HepG2 (cell line): ENCODE measurements at regions not wholly inside any gene's neighbourhood (a gene's known extent, or its start where the extent isn't known, plus 50 kb on each side); places are given as distances from the start of the nearest gene placed in this dataset.

Experiments used
- ATAC-seq: fragments of 200-7000 bp; cut with Tn5 transposase; 3 replicates; pipeline ENCODE4 v1.9.1; 2020; ENCODE audit warnings: mild to moderate bottlenecking, moderate library complexity
- BruUV-seq: library from RNA; stranded (reverse); fragments of 400-500 nt; replicated peaks from 2 replicates; lab custom pipeline; 2021; lab: Mats Ljungman, UMichigan
- CTCF ChIA-PET: fragments of 300-600 bp; formaldehyde crosslinking; extraction: SDS; loops from one replicate; lab custom pipeline; 2021; ENCODE audit warnings: low total read pairs, inconsistent platforms, low intra/inter-chr PET ratio; lab: Yijun Ruan, JAX
- POLR2A ChIA-PET: fragments of 350-600 bp; sonication (Branson Sonifier 250); formaldehyde crosslinking; loops from one replicate; lab custom pipeline; 2020; ENCODE audit warnings: antibody characterized with exemption, inconsistent platforms; lab: Yijun Ruan, JAX
- DNase-seq: peaks from one replicate; pipeline ENCODE4 v3.0.0-alpha.2; 2015; ENCODE audit warnings: low spot score
- FAIRE-seq: peaks from 3 replicates; lab custom pipeline; 2011; peaks lifted over from hg19 to GRCh38; lab: Jason Lieb, UNC
- H2AFZ ChIP-seq: one replicate; pipeline ENCODE4 v1.6.1; 2011; ENCODE audit warnings: low read length, inconsistent platforms
- H3K27ac ChIP-seq: fragments of 300-600 bp; 3 replicates; pipeline ENCODE4 v1.8.0; 2011; ENCODE audit warnings: mixed run types, mild to moderate bottlenecking, mixed read lengths, low read length, inconsistent platforms; ENCODE audit not compliant: insufficient read depth; ENCODE audit errors: extremely low read length
- H3K27me3 ChIP-seq, 2 experiments: fragments of 200-600 bp in 1 of 2; 2 replicates in 1 of 2; 3 replicates in 1 of 2; pipeline versions ENCODE4 v1.6.0 to v1.8.0; 2011; ENCODE audit warnings: low read length in 2 of 2, mild to moderate bottlenecking in 2 of 2, moderate library complexity in 2 of 2, inconsistent platforms in 1 of 2; ENCODE audit not compliant: insufficient read depth in 2 of 2, control insufficient read depth in 1 of 2
- H3K36me3 ChIP-seq, 2 experiments: fragments of 200-600 bp in 1 of 2; replicated peaks in 1 of 2; 2 replicates in 1 of 2; 3 replicates in 1 of 2; pipeline versions ENCODE4 v1.5.1 to v1.8.0; 2011; ENCODE audit warnings: low read length in 2 of 2, inconsistent platforms in 1 of 2; ENCODE audit not compliant: insufficient read depth in 2 of 2, control insufficient read depth in 1 of 2
- H3K4me1 ChIP-seq: 2 replicates; pipeline ENCODE4 v1.5.1; 2012; ENCODE audit warnings: low read length, inconsistent platforms; ENCODE audit not compliant: insufficient read depth
- H3K4me2 ChIP-seq: 2 replicates; pipeline ENCODE4 v1.6.0; 2011; ENCODE audit warnings: low read depth, low read length, inconsistent platforms
- H3K4me3 ChIP-seq, 3 experiments: fragments of 200-600 bp in 1 of 3; sonication (generic), shearing (Covaris generic) in 1 of 3; replicated peaks in 1 of 3; 2 replicates each; pipeline ENCODE4 v1.5.1; 2011 to 2016; ENCODE audit warnings: low read length in 3 of 3, inconsistent platforms in 2 of 3, low read depth in 2 of 3, mild to moderate bottlenecking in 2 of 3, control low read depth in 1 of 3, mixed read lengths in 1 of 3; ENCODE audit not compliant: insufficient read depth in 1 of 3
- H3K79me2 ChIP-seq: one replicate; pipeline ENCODE4 v1.6.1; 2011; ENCODE audit warnings: low read length, inconsistent platforms; ENCODE audit not compliant: insufficient read depth
- H3K9ac ChIP-seq: 2 replicates; pipeline ENCODE4 v1.6.0; 2011; ENCODE audit warnings: mild to moderate bottlenecking, low read depth, low read length, inconsistent platforms; ENCODE audit not compliant: insufficient read depth
- H3K9me3 ChIP-seq: 2 replicates; pipeline ENCODE4 v1.5.1; 2012; ENCODE audit warnings: mild to moderate bottlenecking, low read length
- H4K20me1 ChIP-seq: 2 replicates; pipeline ENCODE4 v1.6.0; 2011; ENCODE audit warnings: inconsistent platforms, mild to moderate bottlenecking, low read length, moderate library complexity; ENCODE audit not compliant: insufficient read depth
- ATF3 ChIP-seq: sonication (generic); formaldehyde crosslinking; IDR thresholded peaks from 2 replicates; pipeline ENCODE4 v1.4.0; 2020; ENCODE audit warnings: missing genetic modification reagents
- BCL6 ChIP-seq: IDR thresholded peaks from 2 replicates; pipeline ENCODE4 v1.6.1; 2016; ENCODE audit warnings: missing genetic modification reagents, missing compliant biosample characterization
- CCDC6 ChIP-seq: sonication (generic); formaldehyde crosslinking; IDR thresholded peaks from 2 replicates; pipeline ENCODE4 v1.8.1; 2022; ENCODE audit warnings: mild to moderate bottlenecking, missing genetic modification reagents, moderate library complexity
- EHMT2 ChIP-seq: fragments of 200-600 bp; sonication (generic); IDR thresholded peaks from 2 replicates; pipeline ENCODE4 v1.7.0; 2017; ENCODE audit warnings: antibody characterized with exemption, low read depth, low read length, borderline replicate concordance
- HOXA5 ChIP-seq: sonication (generic); formaldehyde crosslinking; IDR thresholded peaks from 2 replicates; pipeline ENCODE4 v1.4.0; 2020; ENCODE audit warnings: missing genetic modification reagents
- MEIS1 ChIP-seq: sonication (generic); formaldehyde crosslinking; IDR thresholded peaks from 2 replicates; pipeline ENCODE4 v1.9.0; 2021; ENCODE audit warnings: mild to moderate bottlenecking, missing genetic modification reagents, moderate library complexity, borderline replicate concordance
- NKX3-1 ChIP-seq: sonication (generic); formaldehyde crosslinking; IDR thresholded peaks from 2 replicates; pipeline ENCODE4 v1.5.0; 2020; ENCODE audit warnings: missing genetic modification reagents
- SNAI1 ChIP-seq: sonication (generic); formaldehyde crosslinking; IDR thresholded peaks from 2 replicates; pipeline ENCODE4 v1.5.0; 2020; ENCODE audit warnings: mild to moderate bottlenecking, missing genetic modification reagents, borderline replicate concordance
- ZBED4 ChIP-seq: sonication (generic); formaldehyde crosslinking; IDR thresholded peaks from 2 replicates; pipeline ENCODE4 v1.4.0; 2020; ENCODE audit warnings: missing genetic modification reagents, borderline replicate concordance
- ZBTB4 ChIP-seq: sonication (generic); formaldehyde crosslinking; IDR thresholded peaks from 2 replicates; pipeline ENCODE4 v1.4.0; 2020; ENCODE audit warnings: missing genetic modification reagents, mild to moderate bottlenecking, borderline replicate concordance
- ZNF496 ChIP-seq: sonication (generic); formaldehyde crosslinking; IDR thresholded peaks from 2 replicates; pipeline ENCODE4 v1.8.1; 2023; ENCODE audit warnings: mild to moderate bottlenecking, moderate library complexity, missing genetic modification reagents; ENCODE audit not compliant: insufficient replicate concordance
- ZNF775 ChIP-seq: sonication (generic); formaldehyde crosslinking; IDR thresholded peaks from 2 replicates; pipeline ENCODE4 v1.4.0; 2020; ENCODE audit warnings: missing genetic modification reagents, mild to moderate bottlenecking, moderate library complexity, borderline replicate concordance
- WGBS: methylation state at CpG from one replicate; pipeline ENCODE4 v1.1.6; 2017; ENCODE audit warnings: low lambda C conversion rate; 5-methylcytosine and 5-hydroxymethylcytosine counted together
- in situ Hi-C: cut with HindIII; loops from 2 replicates; pipeline ENCODE4 v1.10.0; 2017; ENCODE audit warnings: low pct_unique_long_range_greater_than_20kb; ENCODE audit not compliant: extremely low pct_ligation_motif_present
- intact Hi-C: fragments of 100-400 bp; cut with micrococcal nuclease; formaldehyde crosslinking; loops from one replicate; pipeline ENCODE4 v1.10.0; 2022; ENCODE audit not compliant: unreplicated experiment

- H3K4me1 ChIP-seq = no peaks in the 10 kb centered on the region
- no peak overlapping the region for H3K4me2 ChIP-seq
- no peaks in the 10 kb centered on the region for H4K20me1 ChIP-seq
- FAIRE-seq = no peak
- intact Hi-C loops (no loop called here), in situ Hi-C loops (no loop called here)
- no TSS peak for BruUV-seq
- H3K36me3 ChIP-seq = no peaks in the 10 kb centered on the region
- H3K9me3 ChIP-seq = no peaks in the 10 kb centered on the region
- H3K27ac ChIP-seq = no peak overlapping the region
- H3K9ac ChIP-seq = no peak overlapping the region
- no peak overlapping the region for H2AFZ ChIP-seq
- ChIA-PET CTCF (no interaction called here), POLR2A (no interaction called here)
- WGBS = 65% methylated on average over 5 of the region's 5 CpGs
- DNase-seq = no peak
- no peaks in the 10 kb centered on the region; a peak in 1 of 5 replicates for H3K27me3 ChIP-seq
- H3K4me3 ChIP-seq = no peak overlapping the region
- H3K79me2 ChIP-seq = no peaks in the 10 kb centered on the region
- ATAC-seq = no peak
- TF ChIP-seq CCDC6 = no peak
- no peak for TF ChIP-seq NKX3-1 (CRISPR knock-in tag)
- no peak for TF ChIP-seq MEIS1 (CRISPR knock-in tag)
- TF ChIP-seq ZNF775 (CRISPR knock-in tag) = no peak
- no peak for TF ChIP-seq HOXA5 (CRISPR knock-in tag)
- TF ChIP-seq ATF3 (CRISPR knock-in tag) = no peak
- TF ChIP-seq EHMT2 = no peak
- TF ChIP-seq ZBTB4 = no peak
- TF ChIP-seq BCL6 = no peak
- TF ChIP-seq SNAI1 (CRISPR knock-in tag) = no peak
- no peak for TF ChIP-seq ZBED4
- TF ChIP-seq ZNF496 = no peak
Measured at GRCh38 chr12:30578426-30578825, 117.2 kb downstream of the IPO8 start.
